ENCODE measurements at regions not wholly inside any gene's neighbourhood (a gene's known extent, or its start where the extent isn't known, plus 50 kb on each side); places are given as distances from the start of the nearest gene placed in this dataset.

DNA sequence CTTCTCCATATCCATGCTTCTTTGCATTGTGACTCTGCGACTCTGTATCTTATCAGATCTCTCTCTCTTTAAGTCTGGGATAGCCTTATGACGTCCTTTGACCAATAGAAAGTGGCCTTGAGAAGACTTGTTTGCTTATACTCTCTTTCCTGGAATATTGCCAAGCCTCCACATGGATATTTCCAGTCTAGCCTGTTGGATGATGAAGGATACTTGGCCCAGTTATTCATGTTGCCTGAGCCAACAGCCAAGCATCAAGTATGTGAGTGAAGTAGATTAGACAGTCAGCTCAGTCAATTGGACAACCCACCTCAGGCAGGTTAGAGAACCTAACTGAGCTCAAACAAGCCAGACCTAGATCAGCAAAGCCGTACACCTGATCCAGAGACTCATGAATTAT, 864.2 kb upstream of the MGAT4C start:
- TF ChIP-seq POLR2AphosphoS5 (IDR thresholded peaks at IDR 0.05; ENCODE audit: insufficient read depth, low read depth, low read length) (no peak), JUN (IDR thresholded peaks at IDR 0.05; ENCODE audit: borderline replicate concordance, insufficient read depth, insufficient read length, low read depth) (no peak)
- CTCF ChIA-PET, result interaction anchor here (0.8 kb wide), 1 partner anchor 12 kb away, joined by 3 read pairs; no protein-coding TSS in a partner anchor

DNA sequence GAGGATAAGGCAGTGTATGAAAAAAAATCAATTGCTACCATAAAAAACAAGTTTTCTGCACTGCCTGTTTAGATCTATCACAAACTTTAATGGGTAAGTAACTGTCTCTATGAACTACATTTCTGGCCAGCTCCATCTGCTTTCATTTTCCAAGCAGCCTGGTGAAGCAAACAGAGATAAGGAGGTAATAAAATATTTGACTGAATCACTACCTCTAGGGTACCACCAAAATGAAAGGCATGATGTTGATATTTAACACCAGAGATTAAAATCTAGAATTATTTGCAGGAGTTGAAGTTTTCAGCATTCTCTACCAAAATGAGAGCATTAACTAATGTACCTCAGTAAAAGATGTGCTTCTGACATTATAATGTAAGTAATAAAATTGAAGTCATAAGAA, 863.5 kb upstream of the MGAT4C start:
- Histone ChIP-seq H2AFZ (ENCODE audit: low read depth, low read length) (no peak overlapping the region), H3K79me2 (ENCODE audit: control insufficient read depth, insufficient read depth, low read length) (no peaks in the 10 kb centered on the region), H3K9me3 (replicated peaks; ENCODE audit: control insufficient read depth, insufficient read depth, low read length) (no peaks in the 10 kb centered on the region), H3K27me3 (ENCODE audit: control insufficient read depth in 2 of 2, insufficient read depth in 2 of 2, low read length in 2 of 2) (no peaks in the 10 kb centered on the region), H3K4me3 (replicated peaks in 1 of 3; ENCODE audit: insufficient read depth in 1 of 3, low read depth in 1 of 3, low read length in 3 of 3) (no peak overlapping the region), H3K9ac (replicated peaks; ENCODE audit: extremely low read depth, insufficient read depth, low read length) (no peak overlapping the region), H3K4me1 (ENCODE audit: control insufficient read depth, extremely low read depth, insufficient read depth, low read length) (no peaks in the 10 kb centered on the region), H3K9me1 (replicated peaks; ENCODE audit: control insufficient read depth, extremely low read depth, insufficient read depth, low read length) (no peaks in the 10 kb centered on the region), H4K20me1 (replicated peaks; ENCODE audit: control insufficient read depth, extremely low read depth, insufficient read depth, low read length) (no peaks in the 10 kb centered on the region), H3K4me2 (ENCODE audit: insufficient read depth, low read length) (no peak overlapping the region), H3K36me3 (ENCODE audit: control insufficient read depth in 2 of 2, extremely low read depth in 1 of 2, insufficient read depth in 2 of 2, low read length in 2 of 2) (no peaks in the 10 kb centered on the region), H3K27ac (ENCODE audit: insufficient read depth, low read depth, low read length) (no peak overlapping the region)
- DNase-seq (ENCODE audit: low read depth, low spot score) (no peak), FAIRE-seq (no peak)
- no TSS peak for BruUV-seq (replicated peaks)
- ChIA-PET CTCF (interaction anchor here (0.8 kb wide), 1 partner anchor 12 kb away, joined by 3 read pairs; no protein-coding TSS in a partner anchor), POLR2A (no interaction called here)
- dilution Hi-C loops (cut with MboI; ENCODE audit: extremely low pct_ligation_motif_present, low sequenced_read_pairs) (no loop called here), intact Hi-C loops (cut with micrococcal nuclease) (no loop called here)
- TF ChIP-seq GATA2 (IDR thresholded peaks at IDR 0.05; ENCODE audit: insufficient read depth, insufficient read length, low read depth, low read length) (no peak), FOS (IDR thresholded peaks at IDR 0.05; ENCODE audit: borderline replicate concordance, insufficient read depth, low read length) (no peak), POLR2A (IDR thresholded peaks at IDR 0.05; ENCODE audit: low read depth, low read length) (no peak), EZH2 (IDR thresholded peaks at IDR 0.05; ENCODE audit: borderline replicate concordance, low read depth, low read length, severe bottlenecking) (no peak), JUN (IDR thresholded peaks at IDR 0.05; ENCODE audit: borderline replicate concordance, insufficient read depth, insufficient read length, low read depth) (no peak), MYC (IDR thresholded peaks at IDR 0.05; ENCODE audit: low read depth, low read length) (no peak), POLR2AphosphoS5 (IDR thresholded peaks at IDR 0.05; ENCODE audit: insufficient read depth, low read depth, low read length) (no peak)
- TF ChIP-seq, protein P1, sequence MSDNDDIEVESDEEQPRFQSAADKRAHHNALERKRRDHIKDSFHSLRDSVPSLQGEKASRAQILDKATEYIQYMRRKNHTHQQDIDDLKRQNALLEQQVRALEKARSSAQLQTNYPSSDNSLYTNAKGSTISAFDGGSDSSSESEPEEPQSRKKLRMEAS (IDR thresholded peaks at IDR 0.05; ENCODE audit: insufficient read depth, insufficient read length), result no peak
- TF ChIP-seq, protein P2, sequence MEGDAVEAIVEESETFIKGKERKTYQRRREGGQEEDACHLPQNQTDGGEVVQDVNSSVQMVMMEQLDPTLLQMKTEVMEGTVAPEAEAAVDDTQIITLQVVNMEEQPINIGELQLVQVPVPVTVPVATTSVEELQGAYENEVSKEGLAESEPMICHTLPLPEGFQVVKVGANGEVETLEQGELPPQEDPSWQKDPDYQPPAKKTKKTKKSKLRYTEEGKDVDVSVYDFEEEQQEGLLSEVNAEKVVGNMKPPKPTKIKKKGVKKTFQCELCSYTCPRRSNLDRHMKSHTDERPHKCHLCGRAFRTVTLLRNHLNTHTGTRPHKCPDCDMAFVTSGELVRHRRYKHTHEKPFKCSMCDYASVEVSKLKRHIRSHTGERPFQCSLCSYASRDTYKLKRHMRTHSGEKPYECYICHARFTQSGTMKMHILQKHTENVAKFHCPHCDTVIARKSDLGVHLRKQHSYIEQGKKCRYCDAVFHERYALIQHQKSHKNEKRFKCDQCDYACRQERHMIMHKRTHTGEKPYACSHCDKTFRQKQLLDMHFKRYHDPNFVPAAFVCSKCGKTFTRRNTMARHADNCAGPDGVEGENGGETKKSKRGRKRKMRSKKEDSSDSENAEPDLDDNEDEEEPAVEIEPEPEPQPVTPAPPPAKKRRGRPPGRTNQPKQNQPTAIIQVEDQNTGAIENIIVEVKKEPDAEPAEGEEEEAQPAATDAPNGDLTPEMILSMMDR (IDR thresholded peaks at IDR 0.05; ENCODE audit: extremely low read depth in 1 of 2, insufficient read depth in 1 of 2, low read depth in 1 of 2, low read length in 2 of 2), result no peak

More for the DNA sequence above, 864.2 kb upstream of the MGAT4C start:
- no peaks in the 10 kb centered on the region for H3K9me3 ChIP-seq (replicated peaks; ENCODE audit: control insufficient read depth, insufficient read depth, low read length)
- dilution Hi-C loops (cut with MboI; ENCODE audit: extremely low pct_ligation_motif_present, low sequenced_read_pairs) (no loop called here), intact Hi-C loops (cut with micrococcal nuclease) (no loop called here)
- H3K4me3 ChIP-seq (replicated peaks in 1 of 3; ENCODE audit: insufficient read depth in 1 of 3, low read depth in 1 of 3, low read length in 3 of 3), result no peak overlapping the region
- no peaks in the 10 kb centered on the region for H4K20me1 ChIP-seq (replicated peaks; ENCODE audit: control insufficient read depth, extremely low read depth, insufficient read depth, low read length)
- H3K27ac ChIP-seq (ENCODE audit: insufficient read depth, low read depth, low read length), result no peak overlapping the region
- no peaks in the 10 kb centered on the region for H3K4me1 ChIP-seq (ENCODE audit: control insufficient read depth, extremely low read depth, insufficient read depth, low read length)
- no TSS peak for BruUV-seq (replicated peaks)
- POLR2A ChIA-PET, result no interaction called here
- FAIRE-seq, result no peak
- DNase-seq (ENCODE audit: low read depth, low spot score), result no peak
- H3K27me3 ChIP-seq (ENCODE audit: control insufficient read depth in 2 of 2, insufficient read depth in 2 of 2, low read length in 2 of 2), result no peaks in the 10 kb centered on the region
- no peak overlapping the region for H3K9ac ChIP-seq (replicated peaks; ENCODE audit: extremely low read depth, insufficient read depth, low read length)
- H3K36me3 ChIP-seq (ENCODE audit: control insufficient read depth in 2 of 2, extremely low read depth in 1 of 2, insufficient read depth in 2 of 2, low read length in 2 of 2), result no peaks in the 10 kb centered on the region
- no peaks in the 10 kb centered on the region for H3K9me1 ChIP-seq (replicated peaks; ENCODE audit: control insufficient read depth, extremely low read depth, insufficient read depth, low read length)
- H3K4me2 ChIP-seq (ENCODE audit: insufficient read depth, low read length), result no peak overlapping the region
- no peaks in the 10 kb centered on the region for H3K79me2 ChIP-seq (ENCODE audit: control insufficient read depth, insufficient read depth, low read length)
- H2AFZ ChIP-seq (ENCODE audit: low read depth, low read length), result no peak overlapping the region

Data from endothelial cell of umbilical vein (primary cell).